GM10248 (cell line): ENCODE measurements at regions not wholly inside any gene's neighbourhood (a gene's known extent, or its start where the extent isn't known, plus 50 kb on each side); places are given as distances from the start of the nearest gene placed in this dataset.

Source experiments
- CTCF ChIA-PET: fragments of 300-600 bp; sonication (Branson Sonifier 250); formaldehyde crosslinking; extraction: SDS; loops from one replicate; lab custom pipeline; 2021; ENCODE audit warnings: antibody characterized with exemption; lab: Yijun Ruan, JAX
- POLR2A ChIA-PET: fragments of 350-650 bp; sonication (Branson Sonifier 250); formaldehyde crosslinking; extraction: SDS; loops from one replicate; lab custom pipeline; 2020; ENCODE audit warnings: antibody characterized with exemption; lab: Yijun Ruan, JAX
- DNase-seq: peaks from one replicate; pipeline ENCODE4 v3.0.0; 2012; ENCODE audit errors: extremely low spot score
- TF ChIP-seq, protein P1 (sequence below): IDR thresholded peaks from 2 replicates; pipeline ENCODE4 v1.5.1; 2012; ENCODE audit warnings: mild to moderate bottlenecking, low read depth; ENCODE audit errors: extremely low read depth, missing control alignments, control extremely low read depth

DNA sequence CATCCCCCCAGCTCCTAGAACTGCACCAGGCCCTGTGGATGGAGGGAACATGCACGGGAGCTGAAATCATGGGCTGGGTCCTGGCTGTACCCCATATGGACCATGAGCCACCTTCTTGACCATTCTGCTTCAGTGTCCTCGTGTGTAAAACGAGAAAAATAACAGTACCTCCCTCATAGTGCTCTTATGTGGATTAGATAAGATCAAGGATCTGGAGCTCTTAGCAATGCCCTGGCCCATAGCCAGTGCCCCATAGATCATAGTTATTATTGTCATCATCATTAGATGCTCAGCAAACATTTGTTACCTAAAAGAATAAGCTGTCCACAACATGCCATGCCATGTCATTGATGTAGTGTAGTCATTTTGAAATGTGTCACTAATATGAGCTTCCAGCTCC lies 71.3 kb downstream of the SYNE3 start:
- TF ChIP-seq, protein P1, sequence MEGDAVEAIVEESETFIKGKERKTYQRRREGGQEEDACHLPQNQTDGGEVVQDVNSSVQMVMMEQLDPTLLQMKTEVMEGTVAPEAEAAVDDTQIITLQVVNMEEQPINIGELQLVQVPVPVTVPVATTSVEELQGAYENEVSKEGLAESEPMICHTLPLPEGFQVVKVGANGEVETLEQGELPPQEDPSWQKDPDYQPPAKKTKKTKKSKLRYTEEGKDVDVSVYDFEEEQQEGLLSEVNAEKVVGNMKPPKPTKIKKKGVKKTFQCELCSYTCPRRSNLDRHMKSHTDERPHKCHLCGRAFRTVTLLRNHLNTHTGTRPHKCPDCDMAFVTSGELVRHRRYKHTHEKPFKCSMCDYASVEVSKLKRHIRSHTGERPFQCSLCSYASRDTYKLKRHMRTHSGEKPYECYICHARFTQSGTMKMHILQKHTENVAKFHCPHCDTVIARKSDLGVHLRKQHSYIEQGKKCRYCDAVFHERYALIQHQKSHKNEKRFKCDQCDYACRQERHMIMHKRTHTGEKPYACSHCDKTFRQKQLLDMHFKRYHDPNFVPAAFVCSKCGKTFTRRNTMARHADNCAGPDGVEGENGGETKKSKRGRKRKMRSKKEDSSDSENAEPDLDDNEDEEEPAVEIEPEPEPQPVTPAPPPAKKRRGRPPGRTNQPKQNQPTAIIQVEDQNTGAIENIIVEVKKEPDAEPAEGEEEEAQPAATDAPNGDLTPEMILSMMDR = no peak
- ChIA-PET POLR2A (no interaction called here), CTCF (interaction anchor here (1.0 to 12.2 kb wide), 11 partner anchors 9 to 117 kb away, joined by 3 to 152 read pairs (median 6); partner anchors contain the start of gene SYNE3)
- no peak for DNase-seq

DNA sequence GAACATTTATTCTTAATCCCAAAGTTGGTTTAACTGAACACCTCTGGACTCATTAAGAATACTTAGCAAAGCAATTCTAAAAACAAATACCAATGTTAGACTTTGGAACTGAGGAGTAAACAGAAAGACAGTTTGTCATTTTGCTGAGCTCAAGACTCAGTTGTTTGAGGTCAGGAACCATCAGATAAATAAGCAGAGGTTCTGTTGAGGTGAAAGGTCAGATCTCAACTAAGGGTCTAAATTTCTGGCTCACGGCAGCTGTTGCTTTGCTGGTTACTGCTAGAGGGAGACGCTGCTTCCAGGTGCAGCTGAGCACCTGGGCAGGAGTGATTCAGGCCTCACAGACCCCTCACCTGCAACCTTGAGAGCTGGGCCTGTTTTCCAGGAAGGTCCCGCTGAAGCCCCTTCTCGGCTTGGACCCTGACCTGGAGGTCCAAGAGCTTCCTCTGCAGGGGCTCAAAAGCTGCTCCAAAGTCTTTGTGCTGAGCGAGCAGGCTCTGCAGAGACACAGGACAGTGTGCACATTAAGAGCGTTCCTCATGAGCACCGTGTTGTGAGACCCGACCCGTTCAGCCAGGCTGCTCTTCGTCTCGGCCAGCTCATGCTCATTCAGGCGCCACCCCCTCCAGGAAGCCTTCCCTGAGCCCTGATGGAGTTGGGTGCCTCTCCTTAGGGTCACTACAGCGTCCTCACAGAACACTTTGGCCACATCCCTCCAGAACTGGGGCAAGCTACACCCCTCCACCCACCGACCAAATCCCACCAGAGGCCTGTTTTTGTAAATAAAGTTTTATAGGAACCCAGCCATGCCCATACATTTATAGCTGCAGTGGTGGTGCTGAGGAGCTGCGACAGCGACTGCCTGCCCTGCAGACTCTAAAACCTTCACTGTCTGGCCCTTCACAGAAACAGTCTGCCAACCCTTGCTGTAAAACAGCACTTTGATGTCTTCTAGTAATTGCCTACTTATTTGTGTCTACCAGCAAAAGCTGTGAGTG lies 72.0 kb downstream of the SYNE3 start:
- DNase-seq = no peak
- TF ChIP-seq, protein P1 = no peak
- CTCF ChIA-PET = interaction anchor here (1.0 to 12.2 kb wide), 14 partner anchors 8 to 118 kb away, joined by 3 to 152 read pairs (median 6); no protein-coding TSS in a partner anchor
- POLR2A ChIA-PET = no interaction called here

DNA sequence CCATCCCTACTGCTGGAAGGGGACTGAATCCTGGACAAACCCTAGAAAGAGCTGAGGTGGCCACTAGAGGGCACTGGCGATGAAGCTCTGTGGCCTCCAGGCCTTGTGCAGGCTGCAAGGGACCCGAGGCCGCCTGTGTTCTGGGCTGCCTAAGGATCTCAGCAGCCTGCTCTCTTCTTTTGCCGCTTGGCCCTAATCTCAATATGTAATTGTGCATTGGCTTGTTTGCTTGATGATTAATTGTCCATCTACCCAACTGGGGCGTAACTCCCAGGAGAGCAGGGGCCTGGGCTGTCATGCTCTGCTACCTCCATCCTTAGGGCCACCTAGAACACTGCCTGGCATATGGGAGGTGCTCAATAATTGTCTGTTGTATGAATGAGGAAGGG lies 73.8 kb downstream of the SYNE3 start:
- TF ChIP-seq, protein P1 = peak; percentile 88
- ChIA-PET POLR2A (no interaction called here), CTCF (interaction anchor here (0.7 to 12.2 kb wide), 36 partner anchors 9 to 552 kb away, joined by 3 to 152 read pairs (median 4); partner anchors contain the start of gene SYNE3)
- peak; percentile 88 for DNase-seq

DNA sequence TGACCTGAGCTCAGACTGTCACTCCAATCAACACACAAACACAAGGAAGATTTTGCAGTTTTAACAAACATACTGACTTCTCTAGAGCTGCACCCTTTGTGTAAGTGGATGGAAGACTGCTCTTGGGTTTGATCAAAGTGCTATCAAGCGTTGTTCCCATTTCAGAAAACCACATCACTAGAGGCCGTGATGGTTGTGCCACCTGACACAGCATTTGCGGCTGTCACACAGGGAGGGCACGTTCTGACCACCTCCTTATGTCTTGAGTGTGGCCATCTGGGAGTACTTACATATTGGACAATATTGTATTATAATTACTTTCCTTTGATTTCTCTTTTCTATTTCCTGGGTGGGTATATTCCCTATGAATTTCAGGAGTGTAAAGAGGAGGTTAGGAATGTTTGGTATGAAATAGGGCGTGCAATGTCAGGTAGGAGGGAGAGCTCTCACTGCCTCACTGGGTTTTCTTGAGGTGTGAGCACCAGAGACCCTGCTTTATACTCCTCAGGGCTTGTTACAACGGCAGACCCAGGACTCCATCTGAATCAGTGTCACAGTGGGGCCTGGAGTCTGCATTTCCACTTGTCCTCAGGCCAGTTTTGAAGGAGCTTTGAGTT lies 74.3 kb downstream of the SYNE3 start:
- POLR2A ChIA-PET = no interaction called here
- no peak for DNase-seq
- CTCF ChIA-PET = interaction anchor here (0.6 to 12.2 kb wide), 38 partner anchors 8 to 552 kb away, joined by 3 to 152 read pairs (median 4); partner anchors contain the start of gene SYNE3
- TF ChIP-seq, protein P1 = no peak

DNA sequence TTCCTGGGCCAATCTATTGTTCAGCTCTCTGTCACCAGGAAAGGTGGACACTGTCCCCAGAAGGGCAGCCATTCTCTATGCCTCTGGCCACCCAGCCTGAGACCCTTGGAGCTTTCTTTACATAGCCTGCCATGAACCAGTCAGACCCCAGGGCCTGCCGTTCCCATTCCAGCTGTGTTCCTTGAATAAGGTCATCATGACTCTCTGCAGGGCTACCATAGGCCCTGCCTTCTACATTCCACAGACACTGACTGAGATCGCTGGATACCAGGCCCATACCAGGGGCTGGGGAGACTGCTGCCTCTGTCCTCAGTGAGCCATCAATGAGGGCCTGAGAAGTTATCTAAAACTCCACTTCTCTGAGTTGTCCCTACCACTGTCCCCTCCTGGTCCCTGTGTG lies 75.5 kb downstream of the SYNE3 start:
- ChIA-PET POLR2A (no interaction called here), CTCF (interaction anchor here (0.7 to 12.2 kb wide), 10 partner anchors 7 to 285 kb away, joined by 3 to 152 read pairs (median 12); no protein-coding TSS in a partner anchor)
- DNase-seq = no peak
- TF ChIP-seq, protein P1 = no peak

DNA sequence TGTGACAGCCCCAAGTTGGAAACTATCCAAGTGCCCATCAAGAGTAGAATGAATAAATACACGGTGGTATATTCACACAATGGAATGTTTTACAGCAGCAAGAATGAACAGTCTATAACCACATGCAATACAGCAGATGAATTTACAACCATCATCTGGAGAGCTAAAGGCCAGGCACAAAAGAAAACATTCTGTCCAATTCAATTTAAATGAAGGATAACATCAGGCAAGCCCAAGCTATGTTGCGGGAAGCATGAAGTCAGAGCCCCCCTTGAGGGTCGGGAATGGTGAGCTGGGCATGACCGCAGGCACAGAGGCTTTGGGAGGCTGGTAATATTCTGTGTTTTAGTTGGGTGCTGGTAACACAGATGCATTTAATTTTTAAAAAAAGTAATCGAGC lies 76.0 kb downstream of the SYNE3 start:
- DNase-seq = no peak
- POLR2A ChIA-PET = no interaction called here
- TF ChIP-seq, protein P1 = no peak
- CTCF ChIA-PET = interaction anchor here (0.7 to 12.2 kb wide), 7 partner anchors 12 to 85 kb away, joined by 3 to 152 read pairs (median 44); no protein-coding TSS in a partner anchor
